DOHH2 (cell line): ENCODE measurements at regions not wholly inside any gene's neighbourhood (a gene's known extent, or its start where the extent isn't known, plus 50 kb on each side); places are given as distances from the start of the nearest gene placed in this dataset.

Experiments
- EZH2phosphoT487 ChIP-seq: fragments of 200-600 bp; sonication (generic); IDR thresholded peaks from 2 replicates; pipeline ENCODE4 v1.6.1; 2017; ENCODE audit warnings: borderline replicate concordance, mild to moderate bottlenecking, antibody characterized with exemption, low read length, moderate library complexity, mixed read lengths
- TF ChIP-seq, protein P1 (sequence below): fragments of 200-600 bp; sonication (generic); IDR thresholded peaks from one replicate; pipeline ENCODE4 v1.5.1; 2014; ENCODE audit warnings: antibody characterized with exemption, mild to moderate bottlenecking, low read depth, low read length; ENCODE audit not compliant: poor library complexity, severe bottlenecking

GRCh38 chr6:148183776-148184175 is 158.9 kb upstream of the SASH1 start:
- TF ChIP-seq, protein P1, sequence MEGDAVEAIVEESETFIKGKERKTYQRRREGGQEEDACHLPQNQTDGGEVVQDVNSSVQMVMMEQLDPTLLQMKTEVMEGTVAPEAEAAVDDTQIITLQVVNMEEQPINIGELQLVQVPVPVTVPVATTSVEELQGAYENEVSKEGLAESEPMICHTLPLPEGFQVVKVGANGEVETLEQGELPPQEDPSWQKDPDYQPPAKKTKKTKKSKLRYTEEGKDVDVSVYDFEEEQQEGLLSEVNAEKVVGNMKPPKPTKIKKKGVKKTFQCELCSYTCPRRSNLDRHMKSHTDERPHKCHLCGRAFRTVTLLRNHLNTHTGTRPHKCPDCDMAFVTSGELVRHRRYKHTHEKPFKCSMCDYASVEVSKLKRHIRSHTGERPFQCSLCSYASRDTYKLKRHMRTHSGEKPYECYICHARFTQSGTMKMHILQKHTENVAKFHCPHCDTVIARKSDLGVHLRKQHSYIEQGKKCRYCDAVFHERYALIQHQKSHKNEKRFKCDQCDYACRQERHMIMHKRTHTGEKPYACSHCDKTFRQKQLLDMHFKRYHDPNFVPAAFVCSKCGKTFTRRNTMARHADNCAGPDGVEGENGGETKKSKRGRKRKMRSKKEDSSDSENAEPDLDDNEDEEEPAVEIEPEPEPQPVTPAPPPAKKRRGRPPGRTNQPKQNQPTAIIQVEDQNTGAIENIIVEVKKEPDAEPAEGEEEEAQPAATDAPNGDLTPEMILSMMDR: no peak
- TF ChIP-seq EZH2phosphoT487: no peak
